ENCODE measurements at regions not wholly inside any gene's neighbourhood (a gene's known extent, or its start where the extent isn't known, plus 50 kb on each side); places are given as distances from the start of the nearest gene placed in this dataset.

GRCh38 chr18:59967878-59968277, 68.1 kb downstream of the PMAIP1 start:
- no peaks in the 10 kb centered on the region for H3K4me1 ChIP-seq (replicated peaks in 1 of 2; ENCODE audit: control insufficient read depth in 2 of 2, insufficient read depth in 2 of 2, low read length in 2 of 2)
- no peak overlapping the region for H2AFZ ChIP-seq (ENCODE audit: low read depth, low read length)
- DNase-seq (ENCODE audit: extremely low read depth in 1 of 4, low spot score in 3 of 4) (no peak), ATAC-seq (no peak), FAIRE-seq (no peak)
- no peaks in the 10 kb centered on the region for H3K9me1 ChIP-seq (ENCODE audit: control insufficient read depth, insufficient read depth, low read length)
- in situ Hi-C loops (cut with MboI) (no loop called here), intact Hi-C loops (cut with micrococcal nuclease) (no loop called here)
- POLR2A ChIA-PET: no interaction called here
- BruUV-seq (replicated peaks): no TSS peak
- no peaks in the 10 kb centered on the region for H3K79me2 ChIP-seq (ENCODE audit: control insufficient read depth, insufficient read depth, low read length)
- H3K36me3 ChIP-seq (ENCODE audit: control insufficient read depth, insufficient read depth, low read length): no peaks in the 10 kb centered on the region
- no peaks in the 10 kb centered on the region for H4K20me1 ChIP-seq (replicated peaks; ENCODE audit: control insufficient read depth, insufficient read depth, low read length)
- WGBS (ENCODE audit: insufficient coverage, low coverage, missing lambda C conversion rate): 0% methylated on average over 1 of the region's 2 CpGs
- no peak overlapping the region for H3K27ac ChIP-seq (ENCODE audit: extremely low read depth, low read depth, low read length)
- CTCF ChIA-PET (ENCODE audit: low intra/inter-chr PET ratio): no interaction called here
- peaks cover 0 to 10% of the 10 kb centered on the region in 2 experiments; a peak in 2 of 5 replicates for H3K27me3 ChIP-seq (ENCODE audit: control insufficient read depth in 2 of 2, insufficient read depth in 2 of 2, low read length in 2 of 2)
- TF ChIP-seq TRIM25 (IDR thresholded peaks at IDR 0.05; ENCODE audit: borderline replicate concordance) (no peak), TAL1 (IDR thresholded peaks at IDR 0.05) (no peak), HNRNPUL1 (IDR thresholded peaks at IDR 0.05; ENCODE audit: low read length) (no peak), SRF (CRISPR knock-in tag; IDR thresholded peaks at IDR 0.05) (no peak), DMBX1 (CRISPR knock-in tag; IDR thresholded peaks at IDR 0.05; ENCODE audit: borderline replicate concordance) (no peak)
- no peaks in the 10 kb centered on the region for H3K9me3 ChIP-seq (replicated peaks; ENCODE audit: control insufficient read depth, insufficient read depth, low read depth, low read length)
- H3K4me2 ChIP-seq (ENCODE audit: insufficient read depth, low read length): no peak overlapping the region
- no peak overlapping the region for H3K9ac ChIP-seq (ENCODE audit: insufficient read depth in 1 of 2, low read depth in 2 of 2, low read length in 2 of 2)
- H3K4me3 ChIP-seq: no peak overlapping the region

DNA sequence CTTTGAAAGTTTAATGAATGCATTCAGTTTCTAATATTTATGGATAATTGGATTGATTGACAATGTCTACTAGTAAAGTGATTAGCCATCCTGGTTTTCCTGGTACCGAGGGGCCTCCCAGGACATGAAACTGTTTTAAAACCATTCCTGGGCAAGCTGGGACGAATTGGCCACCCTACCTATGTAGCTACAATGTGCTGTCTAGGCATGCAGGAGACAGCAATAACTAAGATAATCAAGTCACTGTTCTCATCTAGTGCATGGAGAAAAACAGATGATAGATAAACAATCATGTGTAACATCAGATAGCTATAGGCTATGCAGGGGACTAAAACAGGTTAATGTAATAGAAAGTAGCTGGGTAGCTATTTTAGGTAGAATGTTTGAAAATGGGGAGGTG, 67.1 kb downstream of the PMAIP1 start:
- CTCF ChIA-PET (ENCODE audit: low intra/inter-chr PET ratio): no interaction called here
- in situ Hi-C loops (cut with MboI): no loop called here
- POLR2A ChIA-PET: no interaction called here
- TF ChIP-seq ATF1 (CRISPR knock-in tag; IDR thresholded peaks at IDR 0.05) (no peak), ATF1 (tag; IDR thresholded peaks at IDR 0.05) (no peak), THRAP3 (IDR thresholded peaks at IDR 0.05; ENCODE audit: borderline replicate concordance) (no peak), CLOCK (CRISPR knock-in tag; IDR thresholded peaks at IDR 0.05; ENCODE audit: borderline replicate concordance) (no peak), KLF16 (IDR thresholded peaks at IDR 0.05) (no peak)

More for the DNA sequence above, 67.1 kb downstream of the PMAIP1 start:
- Histone ChIP-seq H3K27me3 (ENCODE audit: control insufficient read depth in 2 of 2, insufficient read depth in 2 of 2, low read length in 2 of 2) (peaks cover 0 to 8% of the 10 kb centered on the region in 2 experiments; a peak in 2 of 5 replicates), H3K4me2 (ENCODE audit: insufficient read depth, low read length) (no peak overlapping the region), H3K36me3 (ENCODE audit: control insufficient read depth, insufficient read depth, low read length) (no peaks in the 10 kb centered on the region), H4K20me1 (replicated peaks; ENCODE audit: control insufficient read depth, insufficient read depth, low read length) (no peaks in the 10 kb centered on the region), H3K4me1 (replicated peaks in 1 of 2; ENCODE audit: control insufficient read depth in 2 of 2, insufficient read depth in 2 of 2, low read length in 2 of 2) (no peaks in the 10 kb centered on the region), H3K79me2 (ENCODE audit: control insufficient read depth, insufficient read depth, low read length) (no peaks in the 10 kb centered on the region), H3K9me3 (replicated peaks; ENCODE audit: control insufficient read depth, insufficient read depth, low read depth, low read length) (no peaks in the 10 kb centered on the region), H2AFZ (ENCODE audit: low read depth, low read length) (no peak overlapping the region), H3K4me3 (no peak overlapping the region), H3K27ac (ENCODE audit: extremely low read depth, low read depth, low read length) (no peak overlapping the region), H3K9me1 (ENCODE audit: control insufficient read depth, insufficient read depth, low read length) (no peaks in the 10 kb centered on the region), H3K9ac (ENCODE audit: insufficient read depth in 1 of 2, low read depth in 2 of 2, low read length in 2 of 2) (no peak overlapping the region)
- FAIRE-seq (no peak), ATAC-seq (no peak), DNase-seq (ENCODE audit: extremely low read depth in 1 of 4, low spot score in 3 of 4) (no peak)
- intact Hi-C loops (cut with micrococcal nuclease): no loop called here
- 3% methylated on average over 2 of the region's 2 CpGs for WGBS (ENCODE audit: insufficient coverage, low coverage, missing lambda C conversion rate)
- no TSS peak for BruUV-seq (replicated peaks)

Measured in K562 (cell line).